ENCODE measurements at regions not wholly inside any gene's neighbourhood (a gene's known extent, or its start where the extent isn't known, plus 50 kb on each side); places are given as distances from the start of the nearest gene placed in this dataset.

GRCh38 chr3:83877910-83878309 is 1080.9 kb upstream of the CADM2 start:
- no peaks in the 10 kb centered on the region for H3K9me2 ChIP-seq (ENCODE audit: insufficient read depth)
- ChIA-PET POLR2A (no interaction called here), CTCF (no interaction called here), RAD21 (ENCODE audit: low non-redundant PET in 1 of 2, low total read pairs in 2 of 2, uncharacterized antibody in 2 of 2, unreplicated experiment in 2 of 2) (no interaction called here)
- TF ChIP-seq POLR2A (IDR thresholded peaks at IDR 0.05; ENCODE audit: borderline replicate concordance, extremely low read depth, insufficient read depth, insufficient read length): no peak
- TF ChIP-seq FOSL1 (IDR thresholded peaks at IDR 0.05; ENCODE audit: low read depth): no peak
- no peak for TF ChIP-seq EGR1 (IDR thresholded peaks at IDR 0.05; ENCODE audit: low read depth)
- no peak for TF ChIP-seq ELF1 (IDR thresholded peaks at IDR 0.05; ENCODE audit: borderline replicate concordance, low read depth)
- no peak for TF ChIP-seq EZH2phosphoT487 (IDR thresholded peaks at IDR 0.05; ENCODE audit: borderline replicate concordance)
- no peak for TF ChIP-seq YY1 (IDR thresholded peaks at IDR 0.05; ENCODE audit: extremely low read depth, insufficient replicate concordance, low read depth, low read length)
- TF ChIP-seq REST (IDR thresholded peaks at IDR 0.05; ENCODE audit: low read depth): no peak
- no peak for TF ChIP-seq EZH2 (IDR thresholded peaks at IDR 0.05)
- no peak for TF ChIP-seq TCF7L2 (IDR thresholded peaks at IDR 0.05; ENCODE audit: borderline replicate concordance, extremely low read depth, insufficient read depth, insufficient read length)
- TF ChIP-seq SRF (IDR thresholded peaks at IDR 0.05; ENCODE audit: low read depth): no peak
- no peak for TF ChIP-seq ATF3 (IDR thresholded peaks at IDR 0.05)
- no peak for TF ChIP-seq MAX (IDR thresholded peaks at IDR 0.05)
- TF ChIP-seq JUND (IDR thresholded peaks at IDR 0.05): no peak
- TF ChIP-seq ZBTB33 (IDR thresholded peaks at IDR 0.05; ENCODE audit: extremely low read depth, insufficient replicate concordance, low read length): no peak
- no peak for TF ChIP-seq ZNF274 (IDR thresholded peaks at IDR 0.05; ENCODE audit: low read depth, low read length)
- no peak for TF ChIP-seq CTCF (IDR thresholded peaks at IDR 0.05 in 2 of 3, conservative IDR thresholded peaks at IDR 0.05 in 1 of 3; ENCODE audit: borderline replicate concordance in 1 of 3, insufficient read depth in 1 of 3, low read depth in 2 of 3, low read length in 2 of 3)
- TF ChIP-seq RAD21 (IDR thresholded peaks at IDR 0.05; ENCODE audit: low read depth): no peak
- no peak for TF ChIP-seq SP1 (IDR thresholded peaks at IDR 0.05; ENCODE audit: low read depth)
- no peak for TF ChIP-seq CEBPB (IDR thresholded peaks at IDR 0.05; ENCODE audit: low read depth)
- no peak for TF ChIP-seq ZFX (IDR thresholded peaks at IDR 0.05)
- no TSS peak for BruUV-seq (replicated peaks)
- no peaks in the 10 kb centered on the region for H3K79me2 ChIP-seq (ENCODE audit: insufficient read depth, low read length)
- DNase-seq (ENCODE audit: low read depth, low spot score) (no peak), ATAC-seq (no peak)
- H2AFZ ChIP-seq (ENCODE audit: low read depth, low read length, poor library complexity, severe bottlenecking): no peak overlapping the region
- H3K36me3 ChIP-seq (ENCODE audit: control insufficient read depth in 1 of 2, insufficient read depth in 2 of 2, low read length in 2 of 2): no peaks in the 10 kb centered on the region
- no peaks in the 10 kb centered on the region for H3K27me3 ChIP-seq (ENCODE audit: insufficient read depth, low read length)
- H3K4me2 ChIP-seq (ENCODE audit: low read length): no peak overlapping the region
- intact Hi-C loops (cut with micrococcal nuclease): no loop called here
- H4K20me1 ChIP-seq (ENCODE audit: insufficient read depth): no peaks in the 10 kb centered on the region
- no peak overlapping the region for H3K9ac ChIP-seq (ENCODE audit: low read length)
- no peak overlapping the region for H3K4me3 ChIP-seq (replicated peaks in 1 of 2; ENCODE audit: low read depth in 1 of 2, low read length in 2 of 2)
- H3K9me3 ChIP-seq (ENCODE audit: control insufficient read depth in 1 of 2, insufficient read depth in 1 of 2, low read depth in 1 of 2, low read length in 2 of 2): peaks cover 4 to 16% of the 10 kb centered on the region in 2 experiments; a peak in 1 of 4 replicates
- H3K4me1 ChIP-seq (ENCODE audit: control insufficient read depth in 1 of 2, insufficient read depth in 2 of 2, low read length in 2 of 2): no peaks in the 10 kb centered on the region
- no peak overlapping the region for H3K27ac ChIP-seq (ENCODE audit: low read depth, low read length)
